H1 (cell line): ENCODE measurements at regions not wholly inside any gene's neighbourhood (a gene's known extent, or its start where the extent isn't known, plus 50 kb on each side); places are given as distances from the start of the nearest gene placed in this dataset.

ENCODE experiments used
- CBX8 ChIP-seq: fragments of 300-800, 300-1000 bp; sonication (generic); IDR thresholded peaks from 2 replicates; pipeline ENCODE4 v1.7.1; 2016; ENCODE audit warnings: low read depth, low read length, borderline replicate concordance
- HDAC2 ChIP-seq, 2 experiments: fragments of 300-600 bp in 1 of 2; sonication (generic) in 1 of 2; IDR thresholded peaks; 2 replicates each; pipeline ENCODE4 v1.6.1; 2011 to 2012; ENCODE audit warnings: low read depth in 2 of 2, low read length in 2 of 2, mild to moderate bottlenecking in 2 of 2, moderate library complexity in 2 of 2, borderline replicate concordance in 1 of 2, inconsistent platforms in 1 of 2
- YY1 ChIP-seq: IDR thresholded peaks from 2 replicates; pipeline ENCODE4 v1.6.1; 2011; ENCODE audit warnings: low read depth, mild to moderate bottlenecking, low read length

DNA sequence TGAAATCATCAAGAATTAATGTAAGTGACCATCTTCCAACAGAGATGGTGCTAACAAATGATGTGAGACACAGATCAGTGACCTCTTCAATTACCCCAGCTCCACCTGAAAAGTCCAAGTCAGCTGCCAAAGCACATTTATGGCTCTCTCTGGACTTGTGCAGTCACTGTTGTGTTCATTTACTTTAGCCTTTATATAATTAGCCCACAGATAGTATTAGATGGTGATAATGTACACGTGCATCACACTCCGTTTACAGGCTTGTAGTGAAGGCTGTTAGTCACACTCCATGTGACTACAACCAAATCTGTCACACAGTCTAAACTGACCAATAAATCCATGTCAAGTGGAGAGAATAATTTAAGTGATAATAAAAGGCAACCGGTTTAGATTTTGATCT lies 331.5 kb upstream of the IL12A start:
- TF ChIP-seq HDAC2 (IDR thresholded peaks at IDR 0.05; ENCODE audit: borderline replicate concordance in 1 of 2, low read depth in 2 of 2, low read length in 2 of 2) = no peak
- no peak for TF ChIP-seq YY1
- no peak for TF ChIP-seq CBX8
